GM21723 (cell line): ENCODE measurements at regions not wholly inside any gene's neighbourhood (a gene's known extent, or its start where the extent isn't known, plus 50 kb on each side); places are given as distances from the start of the nearest gene placed in this dataset.
"Not testable (repeated sequence)": the region's sequence is repeated elsewhere in the genome, so short reads cannot be mapped to it uniquely, and the experiment has no call there.

Experiments
- ATAC-seq: cut with Tn5 transposase; IDR thresholded peaks from one replicate; pipeline ENCODE4 v1.9.1; 2021; ENCODE audit warnings: mild to moderate bottlenecking, moderate library complexity; ENCODE audit not compliant: unreplicated experiment

GRCh38 chr12:77232045-77232444 lies 166.7 kb upstream of the E2F7 start:
- no peak for ATAC-seq

GRCh38 chr12:77231501-77231918 lies 166.1 kb upstream of the E2F7 start:
- no peak for ATAC-seq

GRCh38 chr12:77229640-77230442 lies 164.5 kb upstream of the E2F7 start:
- ATAC-seq: no peak

GRCh38 chr12:77228376-77228775 lies 163.0 kb upstream of the E2F7 start:
- no peak for ATAC-seq

- ATAC-seq: no peak
Measured at GRCh38 chr12:77226368-77226767, 161.0 kb upstream of the E2F7 start.

GRCh38 chr12:77225373-77225772 lies 160.0 kb upstream of the E2F7 start:
- ATAC-seq: no peak

- ATAC-seq: no peak
Measured at GRCh38 chr12:77224346-77224745, 159.0 kb upstream of the E2F7 start.

GRCh38 chr12:77222336-77222735 lies 157.0 kb upstream of the E2F7 start:
- no peak for ATAC-seq

- ATAC-seq: no peak
Measured at GRCh38 chr12:77220586-77220985, 155.2 kb upstream of the E2F7 start.

GRCh38 chr12:77218278-77218677 lies 152.9 kb upstream of the E2F7 start:
- ATAC-seq: no peak

GRCh38 chr12:77216136-77216535 lies 150.8 kb upstream of the E2F7 start:
- ATAC-seq: not testable (repeated sequence)

GRCh38 chr12:77214136-77214535 lies 148.8 kb upstream of the E2F7 start:
- no peak for ATAC-seq

- ATAC-seq: no peak
Measured at GRCh38 chr12:77213319-77213718, 147.9 kb upstream of the E2F7 start.

GRCh38 chr12:77210724-77211123 lies 145.4 kb upstream of the E2F7 start:
- no peak for ATAC-seq

GRCh38 chr12:77204083-77204482 lies 138.7 kb upstream of the E2F7 start:
- no peak for ATAC-seq

- ATAC-seq: no peak
Measured at GRCh38 chr12:77202457-77203060, 137.2 kb upstream of the E2F7 start.

- ATAC-seq: no peak
Measured at GRCh38 chr12:77189901-77190416, 124.6 kb upstream of the E2F7 start.

- no peak for ATAC-seq
Measured at GRCh38 chr12:77189458-77189857, 124.1 kb upstream of the E2F7 start.

GRCh38 chr12:77179515-77179914 lies 114.1 kb upstream of the E2F7 start:
- no peak for ATAC-seq

GRCh38 chr12:77167801-77168200 lies 102.4 kb upstream of the E2F7 start:
- no peak for ATAC-seq

- no peak for ATAC-seq
Measured at GRCh38 chr12:77166696-77167095, 101.3 kb upstream of the E2F7 start.
